Transverse colon (tissue), 4 donors: ENCODE measurements at regions not wholly inside any gene's neighbourhood (a gene's known extent, or its start where the extent isn't known, plus 50 kb on each side); places are given as distances from the start of the nearest gene placed in this dataset.

Source experiments
- DNase-seq: peaks from one replicate; pipeline ENCODE4 v3.0.0-alpha.2; 2019
- H3K27ac ChIP-seq, 4 donors: fragments of 200-600 bp; sonication (generic); 2 replicates each; pipeline ENCODE4 v1.5.1; 2016 to 2018; ENCODE audit warnings: inconsistent platforms in 4 of 4
- H3K27me3 ChIP-seq: fragments of 200-600 bp; sonication (generic); 2 replicates; pipeline ENCODE4 v1.5.1; 2017; ENCODE audit warnings: inconsistent platforms
- H3K36me3 ChIP-seq, 4 donors: fragments of 200-600 bp; sonication (generic); 2 replicates each; pipeline ENCODE4 v1.5.1; 2017 to 2019; ENCODE audit warnings: inconsistent platforms in 4 of 4
- H3K4me1 ChIP-seq, 4 donors: fragments of 200-600 bp; sonication (generic); 2 replicates each; pipeline ENCODE4 v1.5.1; 2017 to 2020; ENCODE audit warnings: inconsistent platforms in 4 of 4
- H3K4me3 ChIP-seq, 4 donors: fragments of 200-600 bp; sonication (generic); 1 replicate in 1 of 4; 2 replicates in 3 of 4; pipeline versions ENCODE4 v1.5.1 to v1.6.1; 2017 to 2019; ENCODE audit warnings: inconsistent platforms in 4 of 4
- H3K9me3 ChIP-seq, 2 donors: fragments of 200-600 bp; sonication (generic); 2 replicates each; pipeline ENCODE4 v1.5.1; 2017 to 2019; ENCODE audit warnings: inconsistent platforms in 2 of 2
- CTCF ChIP-seq, 5 experiments: fragments of 200-600 bp in 3 of 5; fragments of 450-650 bp in 2 of 5; sonication (generic) in 3 of 5; IDR thresholded peaks; 1 replicate in 2 of 5; 2 replicates in 3 of 5; pipeline ENCODE4 v1.5.1; 2016 to 2017; ENCODE audit warnings: antibody characterized with exemption in 5 of 5, inconsistent platforms in 3 of 5, mild to moderate bottlenecking in 2 of 5, moderate library complexity in 1 of 5
- EP300 ChIP-seq: sonication (generic); formaldehyde crosslinking; IDR thresholded peaks from one replicate; pipeline ENCODE4 v1.6.1; 2017; ENCODE audit warnings: antibody characterized with exemption, low read depth
- POLR2A ChIP-seq: fragments of 450-650 bp; IDR thresholded peaks from one replicate; pipeline ENCODE4 v1.6.1; 2016; ENCODE audit warnings: antibody characterized with exemption, mild to moderate bottlenecking, moderate library complexity
- POLR2AphosphoS5 ChIP-seq, 3 donors: sonication (generic); formaldehyde crosslinking; IDR thresholded peaks; one replicate each; pipeline ENCODE4 v1.6.1; 2016; ENCODE audit warnings: antibody characterized with exemption in 3 of 3
- WGBS, 2 donors: methylation state at CpG; one replicate each; pipeline ENCODE4 v1.1.5; 2018; ENCODE audit warnings: low coverage in 1 of 2; 5-methylcytosine and 5-hydroxymethylcytosine counted together
- in situ Hi-C, 4 donors: fragments of 200-750 bp; cut with MboI; loops; one replicate each; pipeline versions ENCODE4 v1.15.0 to v1.15.1; 2017; ENCODE audit warnings: low sequenced_read_pairs in 3 of 4, low pct_ligation_motif_present in 1 of 4, low pct_unique_long_range_greater_than_20kb in 1 of 4
- intact Hi-C: fragments of 100-400 bp; cut with DNase I; formaldehyde crosslinking; loops from one replicate; pipeline ENCODE4 v1.15.1; 2023; ENCODE audit warnings: low total_unique reads

GRCh38 chr1:38463074-38463473 lies 396.5 kb downstream of the RRAGC start:
- no peak for TF ChIP-seq EP300
- no peak for TF ChIP-seq POLR2AphosphoS5 (IDR thresholded peaks at IDR 0.05)
- TF ChIP-seq CTCF (IDR thresholded peaks at IDR 0.05) = no peak
- no peak for TF ChIP-seq POLR2A
- intact Hi-C loops = no loop called here
- in situ Hi-C loops = no loop called here

GRCh38 chr1:38456531-38456876 lies 403.1 kb downstream of the RRAGC start:
- no peaks in the 10 kb centered on the region for H3K9me3 ChIP-seq
- DNase-seq = no peak
- no peak overlapping the region for H3K27ac ChIP-seq
- intact Hi-C loops (no loop called here), in situ Hi-C loops (no loop called here)
- no peaks in the 10 kb centered on the region for H3K36me3 ChIP-seq
- H3K27me3 ChIP-seq = no peaks in the 10 kb centered on the region
- H3K4me3 ChIP-seq = no peak overlapping the region
- TF ChIP-seq CTCF (IDR thresholded peaks at IDR 0.05) (no peak), EP300 (no peak), POLR2AphosphoS5 (IDR thresholded peaks at IDR 0.05) (no peak), POLR2A (no peak)
- 58% methylated on average over 2 of the region's 2 CpGs; no CpG with 5 or more reads in 1 of the 2 donors for WGBS, 2 donors
- no peaks in the 10 kb centered on the region for H3K4me1 ChIP-seq

More at GRCh38 chr1:38463074-38463473, 396.5 kb downstream of the RRAGC start:
- H3K9me3 ChIP-seq = no peaks in the 10 kb centered on the region
- H3K4me1 ChIP-seq = no peaks in the 10 kb centered on the region
- H3K27ac ChIP-seq = no peak overlapping the region
- no peak for DNase-seq
- H3K27me3 ChIP-seq = no peaks in the 10 kb centered on the region
- no peak overlapping the region for H3K4me3 ChIP-seq
- H3K36me3 ChIP-seq = no peaks in the 10 kb centered on the region

- H3K4me1 ChIP-seq = no peaks in the 10 kb centered on the region
- no peak overlapping the region for H3K27ac ChIP-seq
- no peaks in the 10 kb centered on the region for H3K9me3 ChIP-seq
- WGBS, 2 donors = 68 to 80% methylated on average over 2 to 16 of the region's 16 CpGs
- H3K36me3 ChIP-seq = no peaks in the 10 kb centered on the region
- in situ Hi-C loops = no loop called here
- no peak for TF ChIP-seq EP300
- TF ChIP-seq CTCF (IDR thresholded peaks at IDR 0.05) = no peak
- no peak for TF ChIP-seq POLR2AphosphoS5 (IDR thresholded peaks at IDR 0.05)
- TF ChIP-seq POLR2A = no peak
- H3K4me3 ChIP-seq = no peak overlapping the region
- no peaks in the 10 kb centered on the region for H3K27me3 ChIP-seq
- DNase-seq = no peak
- intact Hi-C loops = no loop called here
Measured at GRCh38 chr1:38455829-38456530, 403.6 kb downstream of the RRAGC start.

- in situ Hi-C loops = no loop called here
- WGBS, 2 donors = 84 to 92% methylated on average over 5 to 9 of the region's 9 CpGs
- Histone ChIP-seq H3K4me1 (no peaks in the 10 kb centered on the region), H3K9me3 (no peaks in the 10 kb centered on the region), H3K27ac (no peak overlapping the region), H3K27me3 (no peaks in the 10 kb centered on the region), H3K4me3 (no peak overlapping the region), H3K36me3 (no peaks in the 10 kb centered on the region)
- no peak for DNase-seq
- intact Hi-C loops = no loop called here
- TF ChIP-seq POLR2A (no peak), POLR2AphosphoS5 (IDR thresholded peaks at IDR 0.05) (no peak)
Measured at GRCh38 chr1:38454749-38455441, 404.7 kb downstream of the RRAGC start.
